ENCODE measurements at regions not wholly inside any gene's neighbourhood (a gene's known extent, or its start where the extent isn't known, plus 50 kb on each side); places are given as distances from the start of the nearest gene placed in this dataset.
A peak's percentile ranks its signal among the peaks of the same experiment; 100 is the strongest.

GRCh38 chr6:51283723-51284355 lies 465.2 kb downstream of the TFAP2B start:
- intact Hi-C loops (cut with DNase I) = no loop called here
- H3K36me3 ChIP-seq = no peaks in the 10 kb centered on the region
- no peaks in the 10 kb centered on the region for H3K27me3 ChIP-seq (replicated peaks; ENCODE audit: insufficient read depth)
- H3K27ac ChIP-seq = no peak overlapping the region
- H3K4me3 ChIP-seq = no peak overlapping the region
- TF ChIP-seq POLR2A (IDR thresholded peaks at IDR 0.05) = no peak
- TF ChIP-seq, protein P1, sequence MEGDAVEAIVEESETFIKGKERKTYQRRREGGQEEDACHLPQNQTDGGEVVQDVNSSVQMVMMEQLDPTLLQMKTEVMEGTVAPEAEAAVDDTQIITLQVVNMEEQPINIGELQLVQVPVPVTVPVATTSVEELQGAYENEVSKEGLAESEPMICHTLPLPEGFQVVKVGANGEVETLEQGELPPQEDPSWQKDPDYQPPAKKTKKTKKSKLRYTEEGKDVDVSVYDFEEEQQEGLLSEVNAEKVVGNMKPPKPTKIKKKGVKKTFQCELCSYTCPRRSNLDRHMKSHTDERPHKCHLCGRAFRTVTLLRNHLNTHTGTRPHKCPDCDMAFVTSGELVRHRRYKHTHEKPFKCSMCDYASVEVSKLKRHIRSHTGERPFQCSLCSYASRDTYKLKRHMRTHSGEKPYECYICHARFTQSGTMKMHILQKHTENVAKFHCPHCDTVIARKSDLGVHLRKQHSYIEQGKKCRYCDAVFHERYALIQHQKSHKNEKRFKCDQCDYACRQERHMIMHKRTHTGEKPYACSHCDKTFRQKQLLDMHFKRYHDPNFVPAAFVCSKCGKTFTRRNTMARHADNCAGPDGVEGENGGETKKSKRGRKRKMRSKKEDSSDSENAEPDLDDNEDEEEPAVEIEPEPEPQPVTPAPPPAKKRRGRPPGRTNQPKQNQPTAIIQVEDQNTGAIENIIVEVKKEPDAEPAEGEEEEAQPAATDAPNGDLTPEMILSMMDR (IDR thresholded peaks at IDR 0.05) = no peak
- no peak for TF ChIP-seq POLR2AphosphoS5 (IDR thresholded peaks at IDR 0.05)
- 75% methylated on average over 6 of the region's 6 CpGs for WGBS
- H3K9me3 ChIP-seq = no peaks in the 10 kb centered on the region
- no peak for DNase-seq (ENCODE audit: low spot score)
- H3K4me1 ChIP-seq (replicated peaks) = no peaks in the 10 kb centered on the region

- DNase-seq (ENCODE audit: low spot score) = no peak
- Histone ChIP-seq H3K4me3 (no peak overlapping the region), H3K4me1 (replicated peaks) (no peaks in the 10 kb centered on the region), H3K9me3 (no peaks in the 10 kb centered on the region), H3K27ac (no peak overlapping the region), H3K27me3 (replicated peaks; ENCODE audit: insufficient read depth) (no peaks in the 10 kb centered on the region), H3K36me3 (no peaks in the 10 kb centered on the region)
- intact Hi-C loops (cut with DNase I) = no loop called here
- TF ChIP-seq, protein P1 (IDR thresholded peaks at IDR 0.05) = no peak
- TF ChIP-seq POLR2A (IDR thresholded peaks at IDR 0.05) (no peak), POLR2AphosphoS5 (IDR thresholded peaks at IDR 0.05) (no peak)
Observed at GRCh38 chr6:51285876-51286275, 467.2 kb downstream of the TFAP2B start.

GRCh38 chr6:51289041-51289440 lies 470.4 kb downstream of the TFAP2B start:
- intact Hi-C loops (cut with DNase I) = no loop called here
- H3K36me3 ChIP-seq = no peaks in the 10 kb centered on the region
- 91% methylated on average over 3 of the region's 3 CpGs for WGBS

DNA sequence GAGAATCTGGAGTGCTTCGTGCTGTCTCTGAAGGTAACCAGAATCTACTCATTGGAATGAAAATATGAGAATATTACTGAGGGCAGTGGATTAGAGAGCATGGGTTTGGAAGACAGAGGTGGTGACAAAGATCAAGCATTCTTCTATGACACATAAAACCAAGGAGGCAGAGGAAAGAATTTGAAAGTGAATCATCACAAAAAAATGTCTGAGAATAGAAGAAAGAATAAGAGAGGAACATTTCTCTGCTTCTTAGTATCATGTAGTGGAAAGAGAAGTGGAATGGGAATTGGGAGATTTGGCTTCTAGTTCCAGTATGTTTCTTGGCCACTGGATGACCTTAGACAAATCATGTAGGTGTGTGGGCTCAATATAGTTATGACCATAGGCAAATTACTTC lies 474.0 kb downstream of the TFAP2B start:
- Histone ChIP-seq H3K4me1 (replicated peaks) (no peaks in the 10 kb centered on the region), H3K27ac (no peak overlapping the region), H3K9me3 (no peaks in the 10 kb centered on the region), H3K27me3 (replicated peaks; ENCODE audit: insufficient read depth) (no peaks in the 10 kb centered on the region), H3K4me3 (no peak overlapping the region), H3K36me3 (no peaks in the 10 kb centered on the region)
- whole genome bisulfite sequencing = 91% methylated on average over 1 of the region's 1 CpG
- intact Hi-C loops (cut with DNase I) = no loop called here
- no peak for DNase-seq (ENCODE audit: low spot score)
- TF ChIP-seq, protein P1 (IDR thresholded peaks at IDR 0.05) = no peak
- TF ChIP-seq POLR2A (IDR thresholded peaks at IDR 0.05) = no peak
- no peak for TF ChIP-seq POLR2AphosphoS5 (IDR thresholded peaks at IDR 0.05)

More at GRCh38 chr6:51289041-51289440, 470.4 kb downstream of the TFAP2B start:
- TF ChIP-seq, protein P1 (IDR thresholded peaks at IDR 0.05) = no peak
- TF ChIP-seq POLR2AphosphoS5 (IDR thresholded peaks at IDR 0.05) (no peak), POLR2A (IDR thresholded peaks at IDR 0.05) (no peak)
- H3K27me3 ChIP-seq (replicated peaks; ENCODE audit: insufficient read depth) = no peaks in the 10 kb centered on the region
- no peak overlapping the region for H3K27ac ChIP-seq
- no peaks in the 10 kb centered on the region for H3K9me3 ChIP-seq
- no peak overlapping the region for H3K4me3 ChIP-seq
- no peak for DNase-seq (ENCODE audit: low spot score)
- H3K4me1 ChIP-seq (replicated peaks) = no peaks in the 10 kb centered on the region

GRCh38 chr6:51299621-51300380 lies 481.1 kb downstream of the TFAP2B start:
- Histone ChIP-seq H3K9me3 (no peaks in the 10 kb centered on the region), H3K4me3 (no peak overlapping the region), H3K27ac (no peak overlapping the region), H3K4me1 (replicated peaks) (no peaks in the 10 kb centered on the region), H3K36me3 (no peaks in the 10 kb centered on the region), H3K27me3 (replicated peaks; ENCODE audit: insufficient read depth) (no peaks in the 10 kb centered on the region)
- peak; percentile 49 for DNase-seq (ENCODE audit: low spot score)
- intact Hi-C loops (cut with DNase I) = no loop called here
- TF ChIP-seq POLR2AphosphoS5 (IDR thresholded peaks at IDR 0.05) (peak; percentile 26), POLR2A (IDR thresholded peaks at IDR 0.05) (no peak)
- WGBS = 48% methylated on average over 3 of the region's 3 CpGs

Data from prostate gland (tissue), 2 donors.